HepG2 (cell line): ENCODE measurements at regions not wholly inside any gene's neighbourhood (a gene's known extent, or its start where the extent isn't known, plus 50 kb on each side); places are given as distances from the start of the nearest gene placed in this dataset.

Experiments
- ATAC-seq: fragments of 200-7000 bp; cut with Tn5 transposase; 3 replicates; pipeline ENCODE4 v1.9.1; 2020; ENCODE audit warnings: mild to moderate bottlenecking, moderate library complexity
- BruUV-seq: library from RNA; stranded (reverse); fragments of 400-500 nt; replicated peaks from 2 replicates; lab custom pipeline; 2021; lab: Mats Ljungman, UMichigan
- CTCF ChIA-PET: fragments of 300-600 bp; formaldehyde crosslinking; extraction: SDS; loops from one replicate; lab custom pipeline; 2021; ENCODE audit warnings: low total read pairs, inconsistent platforms, low intra/inter-chr PET ratio; lab: Yijun Ruan, JAX
- POLR2A ChIA-PET: fragments of 350-600 bp; sonication (Branson Sonifier 250); formaldehyde crosslinking; loops from one replicate; lab custom pipeline; 2020; ENCODE audit warnings: antibody characterized with exemption, inconsistent platforms; lab: Yijun Ruan, JAX
- DNase-seq: peaks from one replicate; pipeline ENCODE4 v3.0.0-alpha.2; 2015; ENCODE audit warnings: low spot score
- FAIRE-seq: peaks from 3 replicates; lab custom pipeline; 2011; peaks lifted over from hg19 to GRCh38; lab: Jason Lieb, UNC
- H2AFZ ChIP-seq: one replicate; pipeline ENCODE4 v1.6.1; 2011; ENCODE audit warnings: low read length, inconsistent platforms
- H3K27ac ChIP-seq: fragments of 300-600 bp; 3 replicates; pipeline ENCODE4 v1.8.0; 2011; ENCODE audit warnings: mixed run types, mild to moderate bottlenecking, mixed read lengths, low read length, inconsistent platforms; ENCODE audit not compliant: insufficient read depth; ENCODE audit errors: extremely low read length
- H3K27me3 ChIP-seq, 2 experiments: fragments of 200-600 bp in 1 of 2; 2 replicates in 1 of 2; 3 replicates in 1 of 2; pipeline versions ENCODE4 v1.6.0 to v1.8.0; 2011; ENCODE audit warnings: low read length in 2 of 2, mild to moderate bottlenecking in 2 of 2, moderate library complexity in 2 of 2, inconsistent platforms in 1 of 2; ENCODE audit not compliant: insufficient read depth in 2 of 2, control insufficient read depth in 1 of 2
- H3K36me3 ChIP-seq, 2 experiments: fragments of 200-600 bp in 1 of 2; replicated peaks in 1 of 2; 2 replicates in 1 of 2; 3 replicates in 1 of 2; pipeline versions ENCODE4 v1.5.1 to v1.8.0; 2011; ENCODE audit warnings: low read length in 2 of 2, inconsistent platforms in 1 of 2; ENCODE audit not compliant: insufficient read depth in 2 of 2, control insufficient read depth in 1 of 2
- H3K4me1 ChIP-seq: 2 replicates; pipeline ENCODE4 v1.5.1; 2012; ENCODE audit warnings: low read length, inconsistent platforms; ENCODE audit not compliant: insufficient read depth
- H3K4me2 ChIP-seq: 2 replicates; pipeline ENCODE4 v1.6.0; 2011; ENCODE audit warnings: low read depth, low read length, inconsistent platforms
- H3K4me3 ChIP-seq, 3 experiments: fragments of 200-600 bp in 1 of 3; sonication (generic), shearing (Covaris generic) in 1 of 3; replicated peaks in 1 of 3; 2 replicates each; pipeline ENCODE4 v1.5.1; 2011 to 2016; ENCODE audit warnings: low read length in 3 of 3, inconsistent platforms in 2 of 3, low read depth in 2 of 3, mild to moderate bottlenecking in 2 of 3, control low read depth in 1 of 3, mixed read lengths in 1 of 3; ENCODE audit not compliant: insufficient read depth in 1 of 3
- H3K79me2 ChIP-seq: one replicate; pipeline ENCODE4 v1.6.1; 2011; ENCODE audit warnings: low read length, inconsistent platforms; ENCODE audit not compliant: insufficient read depth
- H3K9ac ChIP-seq: 2 replicates; pipeline ENCODE4 v1.6.0; 2011; ENCODE audit warnings: mild to moderate bottlenecking, low read depth, low read length, inconsistent platforms; ENCODE audit not compliant: insufficient read depth
- H3K9me3 ChIP-seq: 2 replicates; pipeline ENCODE4 v1.5.1; 2012; ENCODE audit warnings: mild to moderate bottlenecking, low read length
- H4K20me1 ChIP-seq: 2 replicates; pipeline ENCODE4 v1.6.0; 2011; ENCODE audit warnings: inconsistent platforms, mild to moderate bottlenecking, low read length, moderate library complexity; ENCODE audit not compliant: insufficient read depth
- HNF1A ChIP-seq, 2 experiments: sonication (generic) in 1 of 2; formaldehyde crosslinking in 1 of 2; IDR thresholded peaks; 2 replicates each; pipeline versions ENCODE4 v1.4.0 to v1.6.1; 2016 to 2020; ENCODE audit warnings: borderline replicate concordance in 1 of 2, low read depth in 1 of 2, mild to moderate bottlenecking in 1 of 2, missing genetic modification reagents in 1 of 2
- HNF4A ChIP-seq: sonication (generic); formaldehyde crosslinking; IDR thresholded peaks from 2 replicates; pipeline ENCODE4 v1.4.0; 2020; ENCODE audit warnings: missing genetic modification reagents
- HOXA5 ChIP-seq: sonication (generic); formaldehyde crosslinking; IDR thresholded peaks from 2 replicates; pipeline ENCODE4 v1.4.0; 2020; ENCODE audit warnings: missing genetic modification reagents
- HOXA9 ChIP-seq: sonication (generic); formaldehyde crosslinking; IDR thresholded peaks from 2 replicates; pipeline ENCODE4 v1.8.1; 2022; ENCODE audit warnings: missing genetic modification reagents, mild to moderate bottlenecking, moderate library complexity, borderline replicate concordance
- MED13 ChIP-seq: sonication (generic); formaldehyde crosslinking; IDR thresholded peaks from 2 replicates; pipeline ENCODE4 v1.5.0; 2020; ENCODE audit warnings: missing genetic modification reagents
- MTA3 ChIP-seq: sonication (generic); formaldehyde crosslinking; IDR thresholded peaks from 2 replicates; pipeline ENCODE4 v1.4.0; 2020; ENCODE audit warnings: missing genetic modification reagents
- RFX1 ChIP-seq: fragments of 450-650 bp; IDR thresholded peaks from 2 replicates; pipeline ENCODE4 v1.6.1; 2017
- SP140L ChIP-seq: sonication (generic); formaldehyde crosslinking; IDR thresholded peaks from 2 replicates; pipeline ENCODE4 v1.4.0; 2020; ENCODE audit warnings: missing genetic modification reagents, borderline replicate concordance
- SP4 ChIP-seq: sonication (generic); formaldehyde crosslinking; IDR thresholded peaks from 2 replicates; pipeline ENCODE4 v1.8.1; 2023; ENCODE audit warnings: mild to moderate bottlenecking, missing genetic modification reagents
- TAF1 ChIP-seq: sonication (generic); formaldehyde crosslinking; IDR thresholded peaks from 2 replicates; pipeline ENCODE4 v1.4.0; 2020; ENCODE audit warnings: missing genetic modification reagents
- ZNF18 ChIP-seq: sonication (generic); formaldehyde crosslinking; IDR thresholded peaks from 2 replicates; pipeline ENCODE4 v1.8.0; 2022; ENCODE audit warnings: mild to moderate bottlenecking, missing genetic modification reagents; ENCODE audit not compliant: insufficient replicate concordance
- ZNF343 ChIP-seq: sonication (generic); formaldehyde crosslinking; IDR thresholded peaks from 2 replicates; pipeline ENCODE4 v1.4.0; 2020; ENCODE audit warnings: mild to moderate bottlenecking, missing genetic modification reagents
- ZNF530 ChIP-seq: sonication (generic); formaldehyde crosslinking; IDR thresholded peaks from 2 replicates; pipeline ENCODE4 v1.5.0; 2020; ENCODE audit warnings: low read depth, mild to moderate bottlenecking, missing genetic modification reagents
- ZNF652 ChIP-seq: IDR thresholded peaks from 2 replicates; pipeline ENCODE4 v1.6.1; 2016; ENCODE audit warnings: low read depth, borderline replicate concordance
- ZNF816 ChIP-seq: sonication (generic); formaldehyde crosslinking; IDR thresholded peaks from 2 replicates; pipeline ENCODE4 v1.8.0; 2022; ENCODE audit warnings: missing genetic modification reagents, mild to moderate bottlenecking, borderline replicate concordance
- ZXDC ChIP-seq: sonication (generic); formaldehyde crosslinking; IDR thresholded peaks from 2 replicates; pipeline ENCODE4 v1.5.0; 2020; ENCODE audit warnings: mild to moderate bottlenecking, missing genetic modification reagents
- WGBS: methylation state at CpG from one replicate; pipeline ENCODE4 v1.1.6; 2017; ENCODE audit warnings: low lambda C conversion rate; 5-methylcytosine and 5-hydroxymethylcytosine counted together
- in situ Hi-C: cut with HindIII; loops from 2 replicates; pipeline ENCODE4 v1.10.0; 2017; ENCODE audit warnings: low pct_unique_long_range_greater_than_20kb; ENCODE audit not compliant: extremely low pct_ligation_motif_present
- intact Hi-C: fragments of 100-400 bp; cut with micrococcal nuclease; formaldehyde crosslinking; loops from one replicate; pipeline ENCODE4 v1.10.0; 2022; ENCODE audit not compliant: unreplicated experiment

- FAIRE-seq: no peak
- Histone ChIP-seq H3K9ac (no peak overlapping the region), H3K27ac (no peak overlapping the region), H3K4me3 (no peak overlapping the region), H3K4me1 (no peaks in the 10 kb centered on the region), H3K4me2 (no peak overlapping the region), H3K27me3 (no peaks in the 10 kb centered on the region), H2AFZ (no peak overlapping the region), H4K20me1 (no peaks in the 10 kb centered on the region), H3K9me3 (no peaks in the 10 kb centered on the region), H3K36me3 (no peaks in the 10 kb centered on the region), H3K79me2 (no peaks in the 10 kb centered on the region)
- 17% methylated on average over 3 of the region's 3 CpGs for WGBS
- ChIA-PET POLR2A (no interaction called here), CTCF (no interaction called here)
- in situ Hi-C loops: no loop called here
- DNase-seq: no peak
- intact Hi-C loops: no loop called here
- no TSS peak for BruUV-seq
- ATAC-seq: no peak
- TF ChIP-seq ZNF18: no peak
- TF ChIP-seq MTA3 (CRISPR knock-in tag): no peak
- no peak for TF ChIP-seq ZNF530 (CRISPR knock-in tag)
- no peak for TF ChIP-seq ZXDC (CRISPR knock-in tag)
- TF ChIP-seq ZNF816 (CRISPR knock-in tag): no peak
- no peak for TF ChIP-seq ZNF343 (CRISPR knock-in tag)
- no peak for TF ChIP-seq HOXA9 (CRISPR knock-in tag)
- TF ChIP-seq RFX1: no peak
- no peak for TF ChIP-seq SP4 (CRISPR knock-in tag)
- TF ChIP-seq TAF1 (CRISPR knock-in tag): no peak
- no peak for TF ChIP-seq HNF4A (CRISPR knock-in tag)
- TF ChIP-seq SP140L (CRISPR knock-in tag): no peak
- TF ChIP-seq MED13 (CRISPR knock-in tag): no peak
- no peak for TF ChIP-seq ZNF652 (CRISPR knock-in tag)
- no peak for TF ChIP-seq HOXA5 (CRISPR knock-in tag)
- no peak for TF ChIP-seq HNF1A (IDR thresholded peaks at IDR 0.05; ENCODE audit: low read depth)
- TF ChIP-seq HNF1A (CRISPR knock-in tag; IDR thresholded peaks at IDR 0.05; ENCODE audit: borderline replicate concordance): no peak
These were observed 337.1 kb upstream of the MAP2 start for GRCh38 chr2:209086761-209087160.
